A673 (cell line): ENCODE measurements at regions not wholly inside any gene's neighbourhood (a gene's known extent, or its start where the extent isn't known, plus 50 kb on each side); places are given as distances from the start of the nearest gene placed in this dataset.

Experiments used
- CTCF ChIP-seq: fragments of 300-800, 200-600 bp; sonication (generic); conservative IDR thresholded peaks from 2 replicates; pipeline ENCODE4 v1.5.1; 2017; ENCODE audit warnings: low read depth, mild to moderate bottlenecking, antibody characterized with exemption, low read length, moderate library complexity, mixed read lengths
- EZH2 ChIP-seq: fragments of 200-600 bp; sonication (generic); IDR thresholded peaks from 2 replicates; pipeline ENCODE4 v1.6.1; 2017; ENCODE audit warnings: borderline replicate concordance, low read depth, mild to moderate bottlenecking, mixed read lengths, antibody characterized with exemption, low read length; ENCODE audit not compliant: poor library complexity, severe bottlenecking

DNA sequence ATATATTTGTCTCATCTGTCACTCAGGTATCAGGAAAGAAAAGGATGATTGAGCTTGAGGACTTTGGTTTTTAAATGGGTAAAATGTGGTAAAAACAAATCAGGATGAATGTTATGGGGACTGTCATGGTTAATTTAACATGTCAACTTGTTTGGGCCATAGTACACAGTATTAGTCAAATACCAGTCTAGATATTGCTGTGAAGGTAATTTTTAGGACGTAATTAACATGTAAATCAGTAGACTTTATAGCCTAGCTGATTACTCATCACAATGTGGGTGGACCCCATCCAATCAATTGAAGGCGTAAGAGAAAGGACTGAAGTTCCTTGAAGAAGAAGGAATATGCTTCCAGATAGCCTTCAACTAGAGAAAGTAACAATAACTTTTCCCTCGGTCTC is 275.7 kb upstream of the ZNF804A start:
- no peak for TF ChIP-seq CTCF
- TF ChIP-seq EZH2, result no peak
